CD8-positive, alpha-beta memory T cell (primary cell): ENCODE measurements at regions not wholly inside any gene's neighbourhood (a gene's known extent, or its start where the extent isn't known, plus 50 kb on each side); places are given as distances from the start of the nearest gene placed in this dataset.
A peak's percentile ranks its signal among the peaks of the same experiment; 100 is the strongest.

ENCODE experiments used
- CTCF ChIA-PET: fragments of 350-600 bp; sonication (Branson Sonifier 250); formaldehyde crosslinking; loops from one replicate; lab custom pipeline; 2021; ENCODE audit warnings: antibody characterized with exemption; lab: Charles Lee
- POLR2A ChIA-PET: fragments of 350-600 bp; sonication (Branson Sonifier 250); formaldehyde crosslinking; loops from one replicate; lab custom pipeline; 2021; ENCODE audit warnings: antibody characterized with exemption; lab: Charles Lee
- DNase-seq, 5 donors: peaks; one replicate each; pipeline versions ENCODE4 v3.0.0 to v3.0.0-alpha.2; 2020 to 2022; ENCODE audit warnings: mixed read lengths in 1 of 5
- H3K27ac ChIP-seq: one replicate; pipeline ENCODE4 v1.7.0; 2013; ENCODE audit warnings: low read depth, mild to moderate bottlenecking, low read length, moderate library complexity
- H3K27me3 ChIP-seq: 2 replicates; pipeline ENCODE4 v1.7.0; 2013; ENCODE audit warnings: low read length, mild to moderate bottlenecking; ENCODE audit not compliant: insufficient read depth, poor library complexity, severe bottlenecking
- H3K36me3 ChIP-seq: 2 replicates; pipeline ENCODE4 v1.7.0; 2013; ENCODE audit warnings: mild to moderate bottlenecking, low read length, moderate library complexity; ENCODE audit not compliant: insufficient read depth
- H3K4me1 ChIP-seq: 2 replicates; pipeline ENCODE4 v1.7.0; 2013; ENCODE audit warnings: mild to moderate bottlenecking, low read length, moderate library complexity; ENCODE audit not compliant: insufficient read depth
- H3K4me3 ChIP-seq: 2 replicates; pipeline ENCODE4 v1.7.0; 2013; ENCODE audit warnings: mild to moderate bottlenecking, low read length
- H3K9me3 ChIP-seq: 2 replicates; pipeline ENCODE4 v1.7.0; 2013; ENCODE audit warnings: mild to moderate bottlenecking, low read length
- H3K27ac Mint-ChIP-seq, 8 donors: one replicate each; pipeline ENCODE4 v1.8.0; 2020 to 2021; ENCODE audit warnings: mixed read lengths in 8 of 8, mild to moderate bottlenecking in 6 of 8, inconsistent platforms in 3 of 8, moderate library complexity in 3 of 8
- H3K27me3 Mint-ChIP-seq, 2 donors: one replicate each; pipeline ENCODE4 v1.8.0; 2020 to 2021; ENCODE audit warnings: mixed read lengths in 2 of 2, mild to moderate bottlenecking in 1 of 2, moderate library complexity in 1 of 2
- H3K36me3 Mint-ChIP-seq, 3 donors: one replicate each; pipeline ENCODE4 v1.8.0; 2020 to 2021; ENCODE audit warnings: mixed read lengths in 3 of 3, inconsistent platforms in 1 of 3, mild to moderate bottlenecking in 1 of 3
- H3K4me1 Mint-ChIP-seq, 3 donors: one replicate each; pipeline ENCODE4 v1.8.0; 2020 to 2021; ENCODE audit warnings: mixed read lengths in 3 of 3, inconsistent platforms in 1 of 3, mild to moderate bottlenecking in 1 of 3
- H3K4me3 Mint-ChIP-seq, 7 donors: one replicate each; pipeline ENCODE4 v1.8.0; 2020 to 2021; ENCODE audit warnings: mixed read lengths in 7 of 7, mild to moderate bottlenecking in 6 of 7, moderate library complexity in 4 of 7, inconsistent platforms in 2 of 7
- H3K9me3 Mint-ChIP-seq, 5 donors: one replicate each; pipeline ENCODE4 v1.8.0; 2020 to 2022; ENCODE audit warnings: mixed read lengths in 5 of 5, mild to moderate bottlenecking in 3 of 5, moderate library complexity in 2 of 5, inconsistent platforms in 1 of 5

DNA sequence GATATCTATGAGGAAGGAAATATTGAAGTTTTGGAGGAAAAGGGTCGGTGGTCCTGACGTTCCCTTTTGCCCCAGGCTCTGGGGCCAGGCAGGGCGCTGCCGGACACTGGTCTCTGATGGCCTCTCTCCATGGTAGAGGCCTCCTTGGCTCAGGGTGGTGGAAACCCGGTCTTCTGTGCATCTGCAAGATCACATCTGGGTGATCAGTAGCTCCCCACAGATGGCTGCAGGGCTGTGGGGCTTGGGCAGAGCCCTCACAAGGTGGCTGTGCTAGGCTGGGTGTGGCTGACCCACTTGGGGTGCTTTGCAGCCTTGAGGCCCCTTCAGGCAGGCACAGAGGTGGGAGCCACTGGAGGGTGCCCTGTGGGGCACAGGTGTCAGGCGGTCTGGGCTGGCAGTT, 53.9 kb upstream of the RNU6ATAC start:
- H3K27me3 ChIP-seq, result no peaks in the 10 kb centered on the region
- DNase-seq, result peak in 1 of 5 donors; percentile 7
- ChIA-PET CTCF (no interaction called here), POLR2A (no interaction called here)
- Mint-ChIP-seq H3K4me1 (no peaks in the 10 kb centered on the region), H3K36me3 (no peaks in the 10 kb centered on the region), H3K27ac (no peak overlapping the region), H3K27me3 (no peaks in the 10 kb centered on the region), H3K4me3 (no peak overlapping the region), H3K9me3 (no peaks in the 10 kb centered on the region)
- no peaks in the 10 kb centered on the region for H3K36me3 ChIP-seq
- no peak overlapping the region for H3K4me3 ChIP-seq
- H3K9me3 ChIP-seq, result no peaks in the 10 kb centered on the region
- no peaks in the 10 kb centered on the region for H3K4me1 ChIP-seq
- H3K27ac ChIP-seq, result no peak overlapping the region

DNA sequence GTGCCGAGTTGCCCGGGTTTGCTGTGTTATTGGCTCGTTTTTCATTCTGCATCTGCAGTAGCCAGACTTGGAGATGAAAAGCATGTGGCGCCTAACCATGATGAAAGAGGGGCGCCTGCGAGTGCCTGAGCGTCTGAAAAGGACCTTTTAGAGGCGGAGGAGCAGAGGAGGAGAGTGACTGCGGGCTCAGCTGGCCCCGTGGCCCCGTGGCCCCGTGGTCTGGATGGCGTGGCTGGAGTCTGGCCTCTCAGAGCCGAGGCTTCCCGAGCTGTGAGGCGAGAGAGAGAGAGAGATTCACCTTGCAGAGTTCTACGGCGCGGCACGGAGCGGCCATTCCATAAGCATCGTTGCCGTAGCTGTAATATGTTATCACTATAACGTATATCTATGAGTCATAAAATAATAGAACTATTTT, 55.3 kb upstream of the RNU6ATAC start:
- no peak overlapping the region for H3K27ac Mint-ChIP-seq
- Histone ChIP-seq H3K27ac (no peak overlapping the region), H3K36me3 (no peaks in the 10 kb centered on the region), H3K4me3 (no peak overlapping the region), H3K4me1 (no peaks in the 10 kb centered on the region), H3K27me3 (no peaks in the 10 kb centered on the region), H3K9me3 (no peaks in the 10 kb centered on the region)
- no peaks in the 10 kb centered on the region for H3K9me3 Mint-ChIP-seq
- peaks cover 0 to 3% of the 10 kb centered on the region in 2 donors for H3K27me3 Mint-ChIP-seq
- no peaks in the 10 kb centered on the region for H3K4me1 Mint-ChIP-seq
- no peak overlapping the region for H3K4me3 Mint-ChIP-seq
- CTCF ChIA-PET, result no interaction called here
- POLR2A ChIA-PET, result no interaction called here
- peak in 1 of 5 donors; percentile 23 for DNase-seq
- H3K36me3 Mint-ChIP-seq, result no peaks in the 10 kb centered on the region

DNA sequence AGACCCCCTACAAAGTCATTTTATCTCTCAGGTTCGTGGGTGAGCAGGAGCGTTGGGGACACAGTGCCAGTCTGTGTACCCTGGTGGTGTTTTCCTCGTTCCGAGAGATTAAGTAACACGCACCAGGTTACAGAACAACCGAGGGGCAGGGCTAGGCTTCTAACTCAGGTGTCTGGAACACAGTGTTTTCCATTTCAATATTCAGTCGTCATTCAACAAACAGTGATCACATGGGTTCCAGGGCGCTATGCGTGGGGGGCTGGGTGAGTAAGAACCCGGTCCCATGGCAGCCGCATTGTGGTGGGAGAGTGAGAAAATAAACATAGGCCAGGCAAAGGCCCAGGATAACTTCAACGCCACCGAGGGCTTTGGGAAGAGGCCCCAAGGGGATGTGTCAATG, 55.9 kb upstream of the RNU6ATAC start:
- Mint-ChIP-seq H3K27ac (peak overlapping the region in 1 of 8 donors; percentile 15), H3K9me3 (no peaks in the 10 kb centered on the region), H3K4me1 (no peaks in the 10 kb centered on the region), H3K4me3 (no peak overlapping the region), H3K36me3 (no peaks in the 10 kb centered on the region), H3K27me3 (peaks cover under 1 to 3% of the 10 kb centered on the region in 2 donors)
- no peaks in the 10 kb centered on the region for H3K36me3 ChIP-seq
- POLR2A ChIA-PET, result no interaction called here
- no peak overlapping the region for H3K4me3 ChIP-seq
- no peaks in the 10 kb centered on the region for H3K27me3 ChIP-seq
- no peaks in the 10 kb centered on the region for H3K9me3 ChIP-seq
- CTCF ChIA-PET, result no interaction called here
- no peak overlapping the region for H3K27ac ChIP-seq
- peak in 1 of 5 donors; percentile 36 for DNase-seq
- H3K4me1 ChIP-seq, result no peaks in the 10 kb centered on the region

DNA sequence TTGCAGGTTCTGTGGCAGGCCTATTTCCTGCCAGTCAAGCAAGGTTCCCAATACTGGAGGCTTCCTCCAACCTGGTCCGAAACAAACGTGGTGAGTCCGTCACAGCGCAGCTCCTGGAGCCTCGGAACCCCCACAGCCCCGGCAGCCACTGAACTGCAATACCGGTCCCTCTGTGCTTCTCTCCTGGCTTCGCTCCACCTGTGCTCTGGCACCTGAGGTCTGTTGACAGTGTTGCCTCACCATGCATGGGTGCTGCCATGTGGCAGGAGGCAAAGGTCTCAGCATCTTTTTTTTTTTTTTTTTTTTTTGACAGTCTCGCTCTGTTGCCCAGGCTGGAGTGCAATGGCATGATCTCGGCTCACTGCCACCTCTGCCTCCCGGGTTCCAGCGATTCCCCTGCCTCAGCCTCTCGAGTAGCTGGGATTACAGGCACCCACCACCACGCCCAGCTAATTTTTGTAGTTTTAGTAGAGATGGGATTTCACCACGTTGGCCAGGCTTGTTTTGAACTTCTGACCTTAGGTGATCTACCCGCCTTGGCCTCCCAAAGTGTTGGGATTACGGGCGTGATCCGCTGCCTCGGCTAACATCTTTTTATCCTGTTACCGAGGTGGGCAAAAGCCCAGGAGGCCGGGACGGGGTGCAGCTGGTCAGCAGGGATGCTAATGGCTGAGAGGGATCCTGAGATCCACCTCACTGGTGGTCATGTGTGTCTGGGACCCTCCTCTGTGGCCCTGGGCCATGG, 57.1 kb upstream of the RNU6ATAC start:
- Histone ChIP-seq H3K27ac (no peak overlapping the region), H3K4me1 (no peaks in the 10 kb centered on the region), H3K4me3 (no peak overlapping the region), H3K9me3 (no peaks in the 10 kb centered on the region), H3K36me3 (no peaks in the 10 kb centered on the region), H3K27me3 (no peaks in the 10 kb centered on the region)
- H3K4me3 Mint-ChIP-seq, result no peak overlapping the region
- DNase-seq, result peak in 1 of 5 donors; percentile 41
- H3K36me3 Mint-ChIP-seq, result no peaks in the 10 kb centered on the region
- POLR2A ChIA-PET, result no interaction called here
- CTCF ChIA-PET, result no interaction called here
- H3K9me3 Mint-ChIP-seq, result no peaks in the 10 kb centered on the region
- peaks cover 3 to 4% of the 10 kb centered on the region in 2 donors for H3K27me3 Mint-ChIP-seq
- no peaks in the 10 kb centered on the region for H3K4me1 Mint-ChIP-seq
- peak overlapping the region in 1 of 8 donors; percentile 29 for H3K27ac Mint-ChIP-seq

DNA sequence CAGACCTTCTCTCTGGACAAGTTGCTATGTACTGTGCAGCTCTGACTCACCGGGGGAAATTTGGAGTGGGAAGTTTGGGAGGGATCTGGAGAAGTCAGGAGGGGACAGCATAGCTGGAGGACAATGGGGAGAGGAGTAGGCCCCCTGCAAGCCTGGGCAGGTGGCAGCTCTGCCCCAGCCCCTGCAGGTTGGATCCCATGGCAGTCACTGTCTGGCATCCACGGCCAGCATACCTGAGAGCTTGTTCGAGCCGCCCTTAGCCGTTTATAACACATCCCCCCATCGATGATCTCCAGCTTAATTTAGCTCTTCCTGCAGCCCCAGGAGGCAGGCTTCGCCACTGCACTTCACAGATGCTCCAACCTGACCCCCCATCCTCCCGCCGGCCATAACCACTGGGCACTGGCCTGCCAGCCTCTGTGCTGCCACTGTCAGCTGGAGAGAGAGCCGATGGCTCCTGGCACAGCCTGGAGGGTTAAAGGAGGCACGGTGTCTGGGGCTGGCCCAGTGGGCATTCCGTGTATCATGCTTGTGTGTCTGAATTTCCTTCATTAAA, 57.7 kb upstream of the RNU6ATAC start:
- Mint-ChIP-seq H3K4me1 (no peaks in the 10 kb centered on the region), H3K27me3 (peaks cover 3 to 4% of the 10 kb centered on the region in 2 donors), H3K27ac (peak overlapping the region in 1 of 8 donors; percentile 38), H3K4me3 (no peak overlapping the region), H3K9me3 (no peaks in the 10 kb centered on the region), H3K36me3 (no peaks in the 10 kb centered on the region)
- no peaks in the 10 kb centered on the region for H3K27me3 ChIP-seq
- no peak overlapping the region for H3K4me3 ChIP-seq
- H3K9me3 ChIP-seq, result no peaks in the 10 kb centered on the region
- DNase-seq, result no peak
- no peak overlapping the region for H3K27ac ChIP-seq
- H3K36me3 ChIP-seq, result no peaks in the 10 kb centered on the region
- ChIA-PET POLR2A (no interaction called here), CTCF (no interaction called here)
- no peaks in the 10 kb centered on the region for H3K4me1 ChIP-seq

DNA sequence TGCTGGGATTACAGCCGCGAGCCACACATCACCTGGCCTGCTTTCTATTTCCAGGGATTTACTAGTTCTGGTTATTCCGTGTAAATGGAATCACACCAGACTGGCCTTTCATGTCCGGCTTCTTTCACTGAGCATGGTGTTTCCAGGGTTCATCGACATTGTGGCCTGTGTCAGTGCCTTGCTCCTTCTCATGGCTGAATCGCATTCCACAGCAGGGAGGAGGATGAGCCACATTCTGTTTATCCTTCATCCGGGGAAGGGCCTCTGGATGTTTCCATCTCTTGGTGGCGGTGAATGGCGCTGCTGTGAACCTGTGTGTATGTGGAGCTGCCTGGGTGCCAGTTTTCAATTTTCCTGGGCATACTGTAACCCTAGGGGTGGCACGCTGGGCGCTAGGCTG, 58.7 kb upstream of the RNU6ATAC start:
- no peaks in the 10 kb centered on the region for H3K4me1 Mint-ChIP-seq
- no peak overlapping the region for H3K27ac ChIP-seq
- H3K4me3 ChIP-seq, result no peak overlapping the region
- H3K27me3 Mint-ChIP-seq, result peaks cover 3 to 4% of the 10 kb centered on the region in 2 donors
- H3K9me3 ChIP-seq, result no peaks in the 10 kb centered on the region
- no peaks in the 10 kb centered on the region for H3K36me3 Mint-ChIP-seq
- peak overlapping the region in 1 of 8 donors; percentile 2 for H3K27ac Mint-ChIP-seq
- H3K4me1 ChIP-seq, result no peaks in the 10 kb centered on the region
- POLR2A ChIA-PET, result no interaction called here
- no peak overlapping the region for H3K4me3 Mint-ChIP-seq
- CTCF ChIA-PET, result no interaction called here
- H3K27me3 ChIP-seq, result no peaks in the 10 kb centered on the region
- peak in 1 of 5 donors; percentile 27 for DNase-seq
- H3K36me3 ChIP-seq, result no peaks in the 10 kb centered on the region
- H3K9me3 Mint-ChIP-seq, result no peaks in the 10 kb centered on the region

DNA sequence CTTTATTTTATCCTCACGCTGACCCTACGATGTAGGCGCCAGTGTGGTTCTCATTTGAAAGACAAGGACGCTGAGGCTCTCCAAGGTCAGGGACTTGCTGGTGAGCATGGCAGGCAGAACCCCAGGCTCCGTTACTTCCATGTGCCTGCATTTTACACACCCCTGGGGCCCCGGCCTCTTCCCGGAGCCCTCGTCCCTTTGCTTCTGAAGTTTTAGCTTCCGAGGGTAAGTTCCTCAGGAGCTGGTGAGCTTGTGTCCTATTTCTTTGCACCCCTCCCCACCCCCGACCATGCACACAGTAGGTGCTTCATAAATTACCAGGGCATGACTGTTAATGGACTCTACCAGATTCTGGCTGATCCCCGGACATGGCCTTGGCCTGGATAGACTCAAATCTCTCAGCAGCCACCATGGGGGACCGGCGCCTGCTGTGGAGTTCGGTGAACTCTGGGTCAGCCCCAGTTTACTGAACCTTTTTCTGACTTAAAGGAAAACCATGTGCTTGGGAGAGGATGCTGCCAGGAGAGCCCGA, 59.3 kb upstream of the RNU6ATAC start:
- Histone ChIP-seq H3K9me3 (no peaks in the 10 kb centered on the region), H3K4me3 (no peak overlapping the region), H3K4me1 (no peaks in the 10 kb centered on the region), H3K27ac (no peak overlapping the region), H3K27me3 (no peaks in the 10 kb centered on the region), H3K36me3 (no peaks in the 10 kb centered on the region)
- peak in 1 of 5 donors; percentile 36 for DNase-seq
- Mint-ChIP-seq H3K36me3 (no peaks in the 10 kb centered on the region), H3K4me3 (no peak overlapping the region), H3K27ac (no peak overlapping the region), H3K9me3 (no peaks in the 10 kb centered on the region), H3K4me1 (no peaks in the 10 kb centered on the region), H3K27me3 (peaks cover 3 to 4% of the 10 kb centered on the region in 2 donors)
- ChIA-PET CTCF (no interaction called here), POLR2A (no interaction called here)

DNA sequence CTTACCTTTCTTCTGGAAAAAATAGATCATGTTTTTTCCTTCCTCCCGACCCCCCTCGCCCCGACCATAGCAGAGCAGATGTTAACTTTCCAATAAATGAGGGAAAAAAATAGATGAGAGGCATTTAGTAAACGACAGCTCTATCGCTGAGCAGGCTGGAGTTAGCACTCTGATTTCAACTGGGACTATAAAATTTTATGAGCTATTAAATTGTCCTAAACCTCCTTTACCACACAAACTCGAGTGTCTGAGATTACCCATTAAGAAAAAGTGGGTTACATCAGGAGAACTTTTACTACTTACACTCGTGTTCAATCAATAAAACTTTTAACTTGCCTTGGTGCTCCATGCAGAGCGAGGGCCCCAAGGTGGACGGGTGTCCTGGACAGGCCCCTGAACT, 59.8 kb upstream of the RNU6ATAC start:
- H3K27me3 Mint-ChIP-seq, result peaks cover 4 to 6% of the 10 kb centered on the region in 2 donors
- no peaks in the 10 kb centered on the region for H3K27me3 ChIP-seq
- CTCF ChIA-PET, result no interaction called here
- no peaks in the 10 kb centered on the region for H3K9me3 ChIP-seq
- no peaks in the 10 kb centered on the region for H3K36me3 ChIP-seq
- no peaks in the 10 kb centered on the region for H3K36me3 Mint-ChIP-seq
- no peaks in the 10 kb centered on the region for H3K4me1 ChIP-seq
- no peak overlapping the region for H3K27ac ChIP-seq
- POLR2A ChIA-PET, result no interaction called here
- peak overlapping the region in 1 of 8 donors; percentile 40 for H3K27ac Mint-ChIP-seq
- H3K9me3 Mint-ChIP-seq, result no peaks in the 10 kb centered on the region
- H3K4me1 Mint-ChIP-seq, result no peaks in the 10 kb centered on the region
- no peak overlapping the region for H3K4me3 Mint-ChIP-seq
- no peak for DNase-seq
- no peak overlapping the region for H3K4me3 ChIP-seq
